T-cell (primary cell): ENCODE measurements at regions not wholly inside any gene's neighbourhood (a gene's known extent, or its start where the extent isn't known, plus 50 kb on each side); places are given as distances from the start of the nearest gene placed in this dataset.

Source experiments
- ATAC-seq, 4 experiments: fragments of 200-7000 bp in 3 of 4; fragments of 150-1000 bp in 1 of 4; cut with Tn5 transposase; replicated peaks in 1 of 4; 1 replicate in 3 of 4; 2 replicates in 1 of 4; pipeline ENCODE4 v1.10.0; 2021; ENCODE audit warnings: moderate library complexity in 3 of 4, mild to moderate bottlenecking in 2 of 4, moderate number of reproducible peaks in 1 of 4
- CTCF ChIA-PET, 2 donors: fragments of 300-600 bp; sonication (Branson Sonifier 250); formaldehyde crosslinking; loops; one replicate each; lab custom pipeline; 2022; ENCODE audit warnings: antibody characterized with exemption in 2 of 2; lab: Charles Lee
- POLR2A ChIA-PET, 2 donors: fragments of 300-600 bp; sonication (Branson Sonifier 250); formaldehyde crosslinking; loops; one replicate each; lab custom pipeline; 2022; ENCODE audit warnings: antibody characterized with exemption in 2 of 2; lab: Charles Lee
- DNase-seq, 35 experiments: peaks; one replicate each; pipeline versions ENCODE4 v3.0.0 to v3.0.0-alpha.2; 2013 to 2023
- H3K27ac ChIP-seq: one replicate; pipeline ENCODE4 v1.5.1; 2013; ENCODE audit warnings: low read length
- H3K27me3 ChIP-seq, 2 experiments: replicated peaks in 1 of 2; 1 replicate in 1 of 2; 2 replicates in 1 of 2; pipeline versions ENCODE4 v1.6.1 to v1.7.0; 2013; ENCODE audit warnings: low read length in 1 of 2, mixed read lengths in 1 of 2; ENCODE audit not compliant: control insufficient read depth in 2 of 2, insufficient read depth in 2 of 2; ENCODE audit errors: extremely low read depth in 1 of 2
- H3K36me3 ChIP-seq, 2 donors: 1 replicate in 1 of 2; 2 replicates in 1 of 2; pipeline versions ENCODE4 v1.6.1 to v1.7.0; 2013; ENCODE audit warnings: low read length in 1 of 2; ENCODE audit not compliant: control insufficient read depth in 2 of 2, insufficient read depth in 1 of 2; ENCODE audit errors: extremely low read depth in 1 of 2
- H3K4me1 ChIP-seq, 2 experiments: 1 replicate in 1 of 2; 2 replicates in 1 of 2; pipeline versions ENCODE4 v1.6.1 to v1.7.0; 2013; ENCODE audit warnings: low read length in 2 of 2, mixed read lengths in 1 of 2; ENCODE audit not compliant: insufficient read depth in 2 of 2, control insufficient read depth in 1 of 2; ENCODE audit errors: extremely low read depth in 1 of 2
- H3K4me3 ChIP-seq, 2 donors: 1 replicate in 1 of 2; 2 replicates in 1 of 2; pipeline versions ENCODE4 v1.5.1 to v1.7.0; 2013; ENCODE audit warnings: mild to moderate bottlenecking in 2 of 2, low read length in 1 of 2, moderate library complexity in 1 of 2; ENCODE audit not compliant: control insufficient read depth in 1 of 2; ENCODE audit errors: extremely low read depth in 1 of 2
- H3K9me3 ChIP-seq: 2 replicates; pipeline ENCODE4 v1.7.0; 2013
- H3K27ac Mint-ChIP-seq, 2 donors: one replicate each; pipeline ENCODE4 v1.8.0; 2020 to 2021; ENCODE audit warnings: mild to moderate bottlenecking in 2 of 2, mixed read lengths in 2 of 2
- H3K27me3 Mint-ChIP-seq, 2 donors: one replicate each; pipeline ENCODE4 v1.8.0; 2021 to 2022; ENCODE audit warnings: mixed read lengths in 2 of 2
- H3K36me3 Mint-ChIP-seq: one replicate; pipeline ENCODE4 v1.8.0; 2021; ENCODE audit warnings: mixed read lengths
- H3K4me1 Mint-ChIP-seq, 3 donors: one replicate each; pipeline ENCODE4 v1.8.0; 2020 to 2022; ENCODE audit warnings: mixed read lengths in 3 of 3, mild to moderate bottlenecking in 1 of 3
- H3K4me3 Mint-ChIP-seq, 3 donors: one replicate each; pipeline ENCODE4 v1.8.0; 2020 to 2022; ENCODE audit warnings: mild to moderate bottlenecking in 3 of 3, mixed read lengths in 3 of 3, moderate library complexity in 3 of 3
- H3K9me3 Mint-ChIP-seq, 3 donors: one replicate each; pipeline ENCODE4 v1.8.0; 2020 to 2022; ENCODE audit warnings: mixed read lengths in 3 of 3
- WGBS: methylation state at CpG from one replicate; pipeline ENCODE4 v1.1.5; 2013; ENCODE audit warnings: missing lambda C conversion rate; ENCODE audit not compliant: insufficient coverage; 5-methylcytosine and 5-hydroxymethylcytosine counted together

GRCh38 chr20:51285684-51286083, 256.8 kb downstream of the NFATC2 start:
- no peaks in the 10 kb centered on the region for H3K4me1 Mint-ChIP-seq
- no peaks in the 10 kb centered on the region for H3K9me3 Mint-ChIP-seq
- H3K36me3 Mint-ChIP-seq, result no peaks in the 10 kb centered on the region
- peaks cover 6 to 29% of the 10 kb centered on the region in 2 donors for H3K27me3 Mint-ChIP-seq
- Histone ChIP-seq H3K9me3 (no peaks in the 10 kb centered on the region), H3K27me3 (peaks cover 0 to 17% of the 10 kb centered on the region in 2 experiments), H3K36me3 (no peaks in the 10 kb centered on the region), H3K27ac (no peak overlapping the region), H3K4me3 (no peak overlapping the region), H3K4me1 (no peaks in the 10 kb centered on the region)
- ChIA-PET CTCF (no interaction called here), POLR2A (no interaction called here)
- no peak overlapping the region for H3K4me3 Mint-ChIP-seq
- DNase-seq (no peak), ATAC-seq (no peak)
- no peak overlapping the region for H3K27ac Mint-ChIP-seq
- WGBS, result 60% methylated on average over 4 of the region's 4 CpGs

GRCh38 chr20:51284871-51285270, 257.6 kb downstream of the NFATC2 start:
- CTCF ChIA-PET, result no interaction called here
- H3K4me3 ChIP-seq, result no peak overlapping the region
- 85% methylated on average over 5 of the region's 6 CpGs for WGBS

GRCh38 chr20:51284176-51284575, 258.3 kb downstream of the NFATC2 start:
- DNase-seq (no peak), ATAC-seq (no peak)
- Histone ChIP-seq H3K27ac (no peak overlapping the region), H3K36me3 (no peaks in the 10 kb centered on the region), H3K4me3 (no peak overlapping the region), H3K27me3 (peaks cover 0 to 13% of the 10 kb centered on the region in 2 experiments), H3K9me3 (no peaks in the 10 kb centered on the region), H3K4me1 (no peaks in the 10 kb centered on the region)
- H3K27me3 Mint-ChIP-seq, result peaks cover 12 to 21% of the 10 kb centered on the region in 2 donors
- no peaks in the 10 kb centered on the region for H3K9me3 Mint-ChIP-seq
- no peaks in the 10 kb centered on the region for H3K36me3 Mint-ChIP-seq
- no peaks in the 10 kb centered on the region for H3K4me1 Mint-ChIP-seq
- no peak overlapping the region for H3K27ac Mint-ChIP-seq
- WGBS, result 14% methylated on average over 1 of the region's 1 CpG
- no peak overlapping the region for H3K4me3 Mint-ChIP-seq
- ChIA-PET POLR2A (no interaction called here), CTCF (no interaction called here)

More at GRCh38 chr20:51284871-51285270, 257.6 kb downstream of the NFATC2 start:
- no peaks in the 10 kb centered on the region for H3K4me1 Mint-ChIP-seq
- H3K9me3 Mint-ChIP-seq, result no peaks in the 10 kb centered on the region
- H3K36me3 Mint-ChIP-seq, result no peaks in the 10 kb centered on the region
- no peak overlapping the region for H3K27ac ChIP-seq
- H3K27me3 ChIP-seq, result peaks cover 0 to 15% of the 10 kb centered on the region in 2 experiments
- DNase-seq, result no peak
- H3K27me3 Mint-ChIP-seq, result peaks cover 7 to 28% of the 10 kb centered on the region in 2 donors
- POLR2A ChIA-PET, result no interaction called here
- H3K27ac Mint-ChIP-seq, result no peak overlapping the region
- no peaks in the 10 kb centered on the region for H3K4me1 ChIP-seq
- no peak overlapping the region for H3K4me3 Mint-ChIP-seq
- H3K9me3 ChIP-seq, result no peaks in the 10 kb centered on the region
- no peaks in the 10 kb centered on the region for H3K36me3 ChIP-seq
- no peak for ATAC-seq

DNA sequence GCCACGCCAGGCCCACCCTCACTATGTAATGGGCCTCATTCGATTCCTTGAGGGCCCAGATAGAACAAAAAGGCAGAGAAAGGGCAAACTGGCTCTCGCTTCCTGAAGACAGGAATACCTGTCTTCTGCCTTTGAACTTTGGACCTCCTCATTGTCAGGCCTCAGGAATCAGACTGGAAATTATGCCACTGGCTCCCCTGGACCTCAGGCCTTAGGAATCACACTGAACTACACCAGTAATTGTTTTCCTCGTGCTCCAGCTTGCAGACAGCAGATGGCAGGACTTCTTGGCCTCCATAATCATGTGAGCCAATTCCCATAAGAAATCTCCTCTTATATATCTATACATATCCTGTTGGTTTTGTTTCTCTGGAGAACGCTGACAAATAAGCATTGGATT, 258.6 kb upstream of the KCNG1 start:
- no peaks in the 10 kb centered on the region for H3K4me1 ChIP-seq
- whole genome bisulfite sequencing, result 68% methylated on average over 3 of the region's 5 CpGs
- Mint-ChIP-seq H3K36me3 (no peaks in the 10 kb centered on the region), H3K9me3 (no peaks in the 10 kb centered on the region), H3K4me1 (no peaks in the 10 kb centered on the region), H3K27ac (no peak overlapping the region), H3K4me3 (no peak overlapping the region), H3K27me3 (peaks cover 16 to 29% of the 10 kb centered on the region in 2 donors)
- peaks cover 0 to 20% of the 10 kb centered on the region in 2 experiments for H3K27me3 ChIP-seq
- no peak overlapping the region for H3K27ac ChIP-seq
- ATAC-seq (no peak), DNase-seq (no peak)
- no peaks in the 10 kb centered on the region for H3K9me3 ChIP-seq
- ChIA-PET CTCF (no interaction called here), POLR2A (no interaction called here)
- no peaks in the 10 kb centered on the region for H3K36me3 ChIP-seq
- no peak overlapping the region for H3K4me3 ChIP-seq

GRCh38 chr20:51280047-51280446, 257.1 kb upstream of the KCNG1 start:
- H3K9me3 Mint-ChIP-seq, result no peaks in the 10 kb centered on the region
- no peak for ATAC-seq
- DNase-seq, result no peak
- no peaks in the 10 kb centered on the region for H3K9me3 ChIP-seq
- no peak overlapping the region for H3K27ac ChIP-seq
- ChIA-PET CTCF (no interaction called here), POLR2A (no interaction called here)
- H3K27me3 ChIP-seq, result peaks cover 0 to 24% of the 10 kb centered on the region in 2 experiments
- 88% methylated on average over 3 of the region's 6 CpGs for WGBS
- H3K36me3 ChIP-seq, result no peaks in the 10 kb centered on the region
- H3K36me3 Mint-ChIP-seq, result no peaks in the 10 kb centered on the region
- no peaks in the 10 kb centered on the region for H3K4me1 Mint-ChIP-seq
- H3K4me3 ChIP-seq, result no peak overlapping the region
- H3K27ac Mint-ChIP-seq, result no peak overlapping the region
- H3K4me3 Mint-ChIP-seq, result no peak overlapping the region
- peaks cover 15 to 37% of the 10 kb centered on the region in 2 donors for H3K27me3 Mint-ChIP-seq
- H3K4me1 ChIP-seq, result no peaks in the 10 kb centered on the region

- peaks cover 19 to 52% of the 10 kb centered on the region in 2 donors for H3K27me3 Mint-ChIP-seq
Observed at GRCh38 chr20:51277961-51278360, 255.1 kb upstream of the KCNG1 start.

GRCh38 chr20:51276296-51276695, 253.4 kb upstream of the KCNG1 start:
- DNase-seq (no peak), ATAC-seq (no peak)
- Histone ChIP-seq H3K4me3 (no peak overlapping the region), H3K36me3 (no peaks in the 10 kb centered on the region), H3K9me3 (no peaks in the 10 kb centered on the region), H3K27me3 (peaks cover 0 to 33% of the 10 kb centered on the region in 2 experiments), H3K27ac (no peak overlapping the region), H3K4me1 (no peaks in the 10 kb centered on the region)
- ChIA-PET CTCF (no interaction called here), POLR2A (no interaction called here)
- 64% methylated on average over 7 of the region's 9 CpGs for WGBS
- Mint-ChIP-seq H3K4me3 (no peak overlapping the region), H3K4me1 (no peaks in the 10 kb centered on the region), H3K36me3 (no peaks in the 10 kb centered on the region), H3K27ac (no peak overlapping the region), H3K27me3 (peaks cover 23 to 56% of the 10 kb centered on the region in 2 donors), H3K9me3 (no peaks in the 10 kb centered on the region)

More at GRCh38 chr20:51277961-51278360, 255.1 kb upstream of the KCNG1 start:
- 97% methylated on average over 3 of the region's 4 CpGs for WGBS
- no peaks in the 10 kb centered on the region for H3K9me3 Mint-ChIP-seq
- H3K36me3 Mint-ChIP-seq, result no peaks in the 10 kb centered on the region
- H3K4me3 Mint-ChIP-seq, result no peak overlapping the region
- ChIA-PET POLR2A (no interaction called here), CTCF (no interaction called here)
- Histone ChIP-seq H3K4me3 (no peak overlapping the region), H3K27ac (no peak overlapping the region), H3K4me1 (no peaks in the 10 kb centered on the region), H3K9me3 (no peaks in the 10 kb centered on the region), H3K27me3 (peaks cover 0 to 33% of the 10 kb centered on the region in 2 experiments), H3K36me3 (no peaks in the 10 kb centered on the region)
- H3K4me1 Mint-ChIP-seq, result no peaks in the 10 kb centered on the region
- H3K27ac Mint-ChIP-seq, result no peak overlapping the region
- DNase-seq (no peak), ATAC-seq (no peak)
